ENCODE measurements at regions not wholly inside any gene's neighbourhood (a gene's known extent, or its start where the extent isn't known, plus 50 kb on each side); places are given as distances from the start of the nearest gene placed in this dataset.
"Not testable (repeated sequence)": the region's sequence is repeated elsewhere in the genome, so short reads cannot be mapped to it uniquely, and the experiment has no call there.

- no peak for DNase-seq (ENCODE audit: low spot score)
These were observed 151.1 kb downstream of the CTTN start for GRCh38 chr11:70549386-70549785.

DNA sequence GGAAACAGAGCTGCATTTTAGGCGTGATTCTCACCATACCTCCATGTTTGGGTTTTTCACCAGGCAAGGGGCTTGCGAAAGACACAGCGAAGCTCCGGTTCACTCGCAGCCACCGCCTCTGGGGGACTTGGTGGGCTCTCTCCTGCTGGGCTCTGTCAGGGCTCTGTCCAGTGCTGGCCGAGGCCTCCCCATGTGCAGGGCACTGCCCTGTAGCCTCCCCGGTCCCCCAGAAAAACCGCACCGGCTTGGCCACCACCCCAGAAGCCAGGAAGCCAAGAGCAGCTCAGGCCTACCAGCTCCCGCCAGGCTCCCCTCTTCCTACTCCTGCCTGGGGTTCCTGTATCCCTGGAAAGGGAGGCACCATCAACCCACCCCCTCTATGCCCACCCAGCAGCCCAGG lies 151.5 kb downstream of the CTTN start:
- no peak for DNase-seq (ENCODE audit: low spot score)

- no peak for DNase-seq (ENCODE audit: low spot score)
These were observed 152.3 kb downstream of the CTTN start for GRCh38 chr11:70550456-70551195.

DNA sequence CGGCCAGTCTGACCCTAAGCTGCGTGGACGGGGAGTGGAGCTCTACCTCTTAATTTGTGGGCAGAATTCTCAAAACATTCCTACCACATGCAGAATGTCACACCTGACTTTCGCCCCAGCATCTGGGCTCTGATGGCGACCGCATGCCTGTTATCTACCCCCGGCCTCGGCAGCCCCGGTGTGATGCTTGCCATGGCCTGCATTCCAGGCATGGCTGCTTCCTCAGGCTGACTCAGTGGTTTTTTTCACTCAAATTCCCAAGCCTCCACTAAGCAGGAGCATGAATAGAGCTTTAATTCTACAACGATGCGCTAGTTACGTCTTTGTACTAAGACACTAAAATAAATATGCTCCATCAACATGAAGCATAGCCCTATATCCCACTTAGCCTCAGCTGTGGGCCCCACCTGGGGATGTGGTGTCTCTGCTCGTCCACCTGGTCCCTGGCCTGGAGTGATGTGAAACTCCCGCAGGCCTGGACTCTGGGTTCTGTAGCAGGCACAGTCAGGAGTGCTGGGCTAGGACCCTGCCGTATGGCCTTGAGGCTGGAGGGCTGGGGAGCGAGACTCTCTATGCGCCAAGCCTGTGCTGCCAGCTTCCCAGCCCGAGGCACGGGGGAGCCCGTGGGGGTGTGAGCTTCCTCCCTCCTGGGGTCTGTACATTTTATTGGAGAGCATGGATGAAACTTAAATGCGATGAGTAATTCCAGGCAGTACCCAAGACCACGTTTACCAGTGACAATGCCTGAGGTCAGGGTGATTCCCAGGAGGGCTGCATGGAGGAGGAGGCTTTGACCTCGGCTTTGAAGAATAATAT lies 153.2 kb downstream of the CTTN start:
- no peak for DNase-seq (ENCODE audit: low spot score)

GRCh38 chr11:70552167-70553150 lies 154.1 kb downstream of the CTTN start:
- DNase-seq (ENCODE audit: low spot score) = no peak

DNA sequence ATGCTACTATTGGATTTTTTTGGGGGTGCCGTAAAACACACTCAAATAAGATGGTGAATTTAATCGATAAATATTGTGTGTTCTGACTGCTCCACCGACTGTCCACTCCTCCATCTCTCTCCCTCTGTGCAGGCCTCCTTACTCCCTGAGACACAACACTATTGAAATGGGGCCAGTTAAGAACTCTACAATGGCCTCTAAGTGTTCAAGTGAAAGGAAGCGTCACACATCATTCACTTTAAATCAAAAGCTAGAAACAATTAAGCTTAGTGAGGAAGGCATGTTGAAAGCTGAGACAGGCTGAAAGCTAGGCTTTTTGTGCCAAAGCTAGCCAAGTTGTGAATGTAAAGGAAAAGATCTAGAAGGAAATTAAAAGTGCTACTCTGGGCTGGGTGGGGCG lies 156.7 kb downstream of the CTTN start:
- no peak for DNase-seq (ENCODE audit: low spot score)

GRCh38 chr11:70556884-70557741 lies 158.8 kb downstream of the CTTN start:
- peak; percentile 76 for DNase-seq (ENCODE audit: low spot score)

DNA sequence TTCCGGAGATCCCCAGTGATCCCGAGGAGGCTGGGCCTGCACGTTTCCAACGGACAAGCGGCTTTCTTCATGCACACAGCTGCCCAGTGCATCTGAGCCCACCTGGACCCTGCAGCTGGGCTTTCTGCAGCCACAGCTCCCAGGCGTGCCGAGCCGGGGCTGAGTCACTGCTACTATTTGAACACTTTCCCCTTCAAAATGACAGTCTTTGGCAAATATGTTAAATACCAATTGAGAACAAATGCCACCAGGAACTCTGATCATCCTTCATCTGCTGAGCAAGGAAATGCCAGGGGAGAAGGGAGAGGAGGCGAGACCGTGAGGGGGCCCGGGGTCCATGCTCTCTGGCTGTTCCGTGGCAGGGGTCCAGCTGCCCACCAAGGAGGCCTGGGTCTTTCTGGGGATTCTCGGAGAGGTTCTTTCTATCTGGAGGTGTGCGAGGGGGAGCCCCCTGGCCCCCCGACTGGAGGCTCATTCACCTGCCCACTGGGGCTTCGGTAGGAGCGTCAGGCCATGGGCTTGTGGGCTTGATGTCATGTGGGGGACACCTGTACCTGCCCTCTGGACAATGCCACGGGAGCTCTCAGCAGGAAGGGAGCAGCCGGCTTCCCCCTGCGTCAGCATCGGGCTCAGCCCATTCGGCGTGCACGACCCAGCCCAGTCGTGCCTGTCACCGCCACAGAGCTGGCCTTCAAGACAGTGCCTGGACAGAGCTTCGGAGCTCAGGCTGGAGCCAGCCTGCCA lies 159.6 kb downstream of the CTTN start:
- DNase-seq (ENCODE audit: low spot score) = no peak

GRCh38 chr11:70558681-70559080 lies 160.4 kb downstream of the CTTN start:
- no peak for DNase-seq (ENCODE audit: low spot score)

GRCh38 chr11:70559516-70559915 lies 161.2 kb downstream of the CTTN start:
- DNase-seq (ENCODE audit: low spot score) = no peak

GRCh38 chr11:70560621-70561020 lies 162.3 kb downstream of the CTTN start:
- DNase-seq (ENCODE audit: low spot score) = not testable (repeated sequence)

DNA sequence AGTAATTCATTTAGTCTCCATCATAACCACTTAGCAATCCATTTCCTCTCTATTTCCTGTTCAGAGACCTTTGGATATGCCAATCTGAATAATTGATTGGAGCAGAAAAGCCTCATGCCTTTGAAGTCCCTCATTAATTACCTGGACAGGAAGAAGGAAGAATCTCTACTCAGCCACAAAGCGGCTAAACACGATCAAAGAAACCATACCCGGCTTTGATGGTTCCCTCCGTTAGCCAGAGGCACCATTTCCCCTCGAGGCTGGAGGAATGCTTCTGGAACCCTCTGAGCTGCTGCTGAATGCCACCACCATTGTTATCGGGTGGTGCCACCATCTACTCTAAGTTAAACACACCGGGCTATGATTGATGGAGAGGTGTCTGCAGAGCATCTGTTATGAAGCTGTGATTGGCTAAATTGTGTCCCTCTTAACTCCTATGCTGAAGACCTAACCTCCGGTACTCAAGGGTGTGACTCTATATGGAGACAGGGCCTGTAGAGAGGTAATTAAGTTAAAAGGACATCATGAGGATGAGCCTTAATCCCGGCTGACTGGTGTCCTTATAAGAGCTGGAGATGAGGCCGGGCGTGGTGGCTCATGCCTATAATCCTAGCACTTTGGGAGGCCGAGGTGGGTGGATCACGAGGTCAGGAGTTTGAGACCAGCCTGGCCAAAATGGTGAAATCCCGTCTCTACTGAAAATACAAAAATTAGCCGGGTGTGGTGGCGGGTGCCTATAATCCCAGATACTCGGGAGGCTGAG lies 168.6 kb downstream of the CTTN start:
- DNase-seq (ENCODE audit: low spot score) = no peak

GRCh38 chr11:70567680-70568034 lies 169.3 kb downstream of the CTTN start:
- DNase-seq (ENCODE audit: low spot score) = no peak

DNA sequence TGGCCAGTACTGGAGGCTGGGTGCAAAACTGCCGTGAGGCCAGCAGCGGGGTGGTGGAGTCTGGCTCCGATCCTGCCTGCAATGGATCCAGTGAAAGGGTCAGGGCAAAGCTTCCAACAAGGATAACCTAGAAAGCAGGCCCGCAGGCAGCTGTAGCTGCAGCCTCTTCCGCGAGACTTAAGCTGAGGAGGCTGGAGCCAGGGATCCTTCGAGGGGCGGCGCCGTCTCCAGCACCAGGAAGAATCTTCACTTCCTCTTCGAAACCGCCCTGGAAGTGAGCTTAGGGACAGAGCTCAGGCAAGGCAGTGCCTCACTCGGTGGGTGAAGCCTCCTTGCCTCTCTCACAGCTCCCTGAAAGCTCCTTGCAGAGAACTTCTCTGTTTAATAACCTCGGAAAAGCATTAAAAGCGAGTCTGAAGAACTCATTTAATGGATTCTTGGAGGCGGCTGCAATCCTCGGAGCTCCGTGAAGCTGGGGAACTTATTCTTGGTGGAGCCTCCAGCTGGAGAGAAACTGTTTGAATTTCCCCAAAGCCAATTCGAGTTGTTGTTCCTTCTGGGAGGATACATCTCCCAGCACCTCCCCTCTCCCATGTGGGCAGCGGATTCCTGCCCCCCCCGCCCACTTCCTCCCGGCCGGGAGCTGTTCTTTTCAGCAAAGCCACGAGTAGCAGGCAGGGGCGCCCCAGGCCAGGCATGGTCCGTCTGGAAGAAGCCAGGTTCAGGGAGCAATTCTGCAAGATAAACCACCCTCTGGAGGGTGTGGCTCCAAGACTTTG lies 169.9 kb downstream of the CTTN start:
- peak; percentile 92 for DNase-seq (ENCODE audit: low spot score)

- no peak for DNase-seq (ENCODE audit: low spot score)
These were observed 170.7 kb downstream of the CTTN start for GRCh38 chr11:70568814-70569617.

DNA sequence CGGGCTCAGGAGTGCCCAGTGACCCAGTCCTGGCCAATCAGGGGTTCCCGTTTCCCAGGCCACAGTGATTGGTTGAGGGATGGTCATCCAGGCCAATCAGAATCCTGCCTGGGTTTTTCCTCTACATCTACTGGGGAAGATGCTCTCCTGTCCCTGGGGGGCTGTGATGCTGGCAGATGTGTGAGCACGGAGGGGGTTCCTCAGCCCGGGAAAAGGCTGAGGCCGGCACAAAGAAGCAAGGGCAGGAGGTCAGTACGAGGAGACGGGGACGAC lies 171.2 kb downstream of the CTTN start:
- DNase-seq (ENCODE audit: low spot score) = no peak

GRCh38 chr11:70569996-70570692 lies 171.8 kb downstream of the CTTN start:
- no peak for DNase-seq (ENCODE audit: low spot score)

Measured in umbilical cord (tissue), 1 donor.